ENCODE measurements at regions not wholly inside any gene's neighbourhood (a gene's known extent, or its start where the extent isn't known, plus 50 kb on each side); places are given as distances from the start of the nearest gene placed in this dataset.
"Not testable (repeated sequence)": the region's sequence is repeated elsewhere in the genome, so short reads cannot be mapped to it uniquely, and the experiment has no call there.

DNA sequence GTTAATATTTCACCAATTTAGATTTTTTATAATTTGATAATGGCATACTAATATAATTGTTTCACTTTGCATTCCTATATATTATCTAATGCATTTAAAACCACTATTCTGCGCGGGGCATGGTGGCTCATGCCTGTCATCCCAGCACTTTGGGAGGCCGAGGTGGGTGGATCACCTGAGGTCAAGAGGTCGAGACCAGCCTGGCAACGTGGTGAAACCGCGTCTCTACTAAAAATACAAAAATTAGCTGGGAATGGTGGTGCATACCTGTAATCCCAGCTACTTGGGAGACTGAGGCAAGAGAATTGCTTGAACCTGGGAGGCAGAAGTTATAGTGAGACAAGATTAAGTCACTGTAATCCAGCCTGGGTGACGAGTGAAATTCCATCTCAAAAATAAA lies 104.3 kb downstream of the HFE start:
- Histone ChIP-seq H3K36me3 (ENCODE audit: control insufficient read depth in 3 of 3, insufficient read depth in 2 of 3, low read depth in 1 of 3, low read length in 3 of 3) (peaks cover 0 to 11% (median 0%) of the 10 kb centered on the region in 3 donors), H3K4me1 (ENCODE audit: control insufficient read depth in 3 of 3, insufficient read depth in 2 of 3, low read depth in 1 of 3, low read length in 2 of 3) (peaks cover 0 to 23% (median 0%) of the 10 kb centered on the region in 3 donors)
- not testable (repeated sequence) for H3K27me3 ChIP-seq (ENCODE audit: control insufficient read depth in 3 of 3, insufficient read depth in 3 of 3, low read length in 3 of 3); DNase-seq; H3K9me3 ChIP-seq (ENCODE audit: control insufficient read depth in 2 of 2, insufficient read depth in 1 of 2, low read depth in 1 of 2, low read length in 1 of 2); FAIRE-seq; H3K4me3 ChIP-seq (ENCODE audit: low read depth in 1 of 3, low read length in 3 of 3); H3K27ac ChIP-seq (ENCODE audit: low read depth in 1 of 3, low read length in 2 of 3)
- 85 to 89% (median 87%) methylated on average over 8 of the region's 8 CpGs for WGBS, 3 donors

GRCh38 chr6:26193467-26194328 lies 106.5 kb downstream of the HFE start:
- no peak overlapping the region for H3K4me3 ChIP-seq (ENCODE audit: low read depth in 1 of 3, low read length in 3 of 3)
- no peak overlapping the region for H3K27ac ChIP-seq (ENCODE audit: low read depth in 1 of 3, low read length in 2 of 3)
- peaks cover 0 to 18% (median 0%) of the 10 kb centered on the region in 3 donors for H3K4me1 ChIP-seq (ENCODE audit: control insufficient read depth in 3 of 3, insufficient read depth in 2 of 3, low read depth in 1 of 3, low read length in 2 of 3)
- no peaks in the 10 kb centered on the region for H3K27me3 ChIP-seq (ENCODE audit: control insufficient read depth in 3 of 3, insufficient read depth in 3 of 3, low read length in 3 of 3)
- peaks cover 0 to 14% (median 0%) of the 10 kb centered on the region in 3 donors for H3K36me3 ChIP-seq (ENCODE audit: control insufficient read depth in 3 of 3, insufficient read depth in 2 of 3, low read depth in 1 of 3, low read length in 3 of 3)
- DNase-seq (no peak), FAIRE-seq (no peak)
- 83 to 97% (median 88%) methylated on average over 1 of the region's 1 CpG for WGBS, 3 donors
- no peaks in the 10 kb centered on the region for H3K9me3 ChIP-seq (ENCODE audit: control insufficient read depth in 2 of 2, insufficient read depth in 1 of 2, low read depth in 1 of 2, low read length in 1 of 2)

DNA sequence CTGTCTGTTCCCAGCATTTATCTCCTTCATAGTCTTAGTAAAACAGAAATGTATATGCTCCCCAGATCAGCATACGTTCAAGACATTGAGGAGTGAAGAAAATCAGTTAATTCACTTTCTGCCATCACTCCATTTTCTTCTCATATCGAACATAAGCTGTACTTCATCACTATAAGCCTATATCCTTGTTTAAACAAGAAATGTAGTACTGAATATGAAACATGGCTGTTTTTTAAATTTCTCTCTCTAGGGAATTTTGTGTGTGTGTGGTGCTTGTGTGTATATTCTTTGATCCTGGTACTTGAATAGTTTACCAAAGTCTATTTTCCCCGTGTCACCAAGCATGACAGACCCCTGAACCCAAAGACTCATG lies 107.1 kb downstream of the HFE start:
- no peaks in the 10 kb centered on the region for H3K9me3 ChIP-seq (ENCODE audit: control insufficient read depth in 2 of 2, insufficient read depth in 1 of 2, low read depth in 1 of 2, low read length in 1 of 2)
- H3K27ac ChIP-seq (ENCODE audit: low read depth in 1 of 3, low read length in 2 of 3), result no peak overlapping the region
- H3K4me1 ChIP-seq (ENCODE audit: control insufficient read depth in 3 of 3, insufficient read depth in 2 of 3, low read depth in 1 of 3, low read length in 2 of 3), result peaks cover 0 to 18% (median 0%) of the 10 kb centered on the region in 3 donors
- 55 to 62% (median 61%) methylated on average over 3 of the region's 3 CpGs for WGBS, 3 donors
- peaks cover 0 to 14% (median 0%) of the 10 kb centered on the region in 3 donors for H3K36me3 ChIP-seq (ENCODE audit: control insufficient read depth in 3 of 3, insufficient read depth in 2 of 3, low read depth in 1 of 3, low read length in 3 of 3)
- DNase-seq (no peak), FAIRE-seq (no peak)
- H3K4me3 ChIP-seq (ENCODE audit: low read depth in 1 of 3, low read length in 3 of 3), result no peak overlapping the region
- no peaks in the 10 kb centered on the region for H3K27me3 ChIP-seq (ENCODE audit: control insufficient read depth in 3 of 3, insufficient read depth in 3 of 3, low read length in 3 of 3)

DNA sequence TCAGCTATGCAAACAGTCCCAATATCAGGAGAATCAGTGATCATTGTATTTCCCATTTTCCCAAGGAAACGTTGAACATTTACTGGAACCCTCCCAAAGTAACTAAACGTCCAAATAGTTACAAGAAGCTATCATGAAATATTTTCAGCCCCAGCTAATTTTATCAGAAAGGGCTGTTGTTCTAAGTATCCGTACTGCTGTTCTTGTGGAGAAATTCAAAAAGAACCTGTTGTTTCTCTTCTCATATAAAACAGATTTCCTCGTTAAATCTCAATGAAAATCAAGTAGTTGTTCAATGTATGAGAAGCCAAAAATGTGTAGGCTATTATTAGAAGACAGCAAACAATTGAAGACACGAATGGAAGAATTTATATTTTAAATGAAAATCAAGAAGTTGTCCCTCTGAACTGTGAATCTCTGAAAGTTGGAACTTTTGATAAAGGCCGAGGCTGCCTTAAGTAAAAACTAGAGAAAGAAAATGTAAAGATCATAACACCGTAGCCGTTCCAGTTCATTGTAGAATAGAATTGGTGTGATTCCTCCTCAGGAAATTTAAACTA lies 107.7 kb downstream of the HFE start:
- no peak for FAIRE-seq
- no peaks in the 10 kb centered on the region for H3K9me3 ChIP-seq (ENCODE audit: control insufficient read depth in 2 of 2, insufficient read depth in 1 of 2, low read depth in 1 of 2, low read length in 1 of 2)
- peaks cover 0 to 17% (median 0%) of the 10 kb centered on the region in 3 donors for H3K4me1 ChIP-seq (ENCODE audit: control insufficient read depth in 3 of 3, insufficient read depth in 2 of 3, low read depth in 1 of 3, low read length in 2 of 3)
- DNase-seq, result no peak
- WGBS, 3 donors, result 2 to 14% (median 5%) methylated on average over 8 of the region's 8 CpGs
- H3K36me3 ChIP-seq (ENCODE audit: control insufficient read depth in 3 of 3, insufficient read depth in 2 of 3, low read depth in 1 of 3, low read length in 3 of 3), result peaks cover 0 to 14% (median 0%) of the 10 kb centered on the region in 3 donors
- peak overlapping the region; percentile 94 to 96 (median 95) for H3K27ac ChIP-seq (ENCODE audit: low read depth in 1 of 3, low read length in 2 of 3)
- peak overlapping the region in 2 of 3 donors; percentile 74 to 82 for H3K4me3 ChIP-seq (ENCODE audit: low read depth in 1 of 3, low read length in 3 of 3)
- H3K27me3 ChIP-seq (ENCODE audit: control insufficient read depth in 3 of 3, insufficient read depth in 3 of 3, low read length in 3 of 3), result no peaks in the 10 kb centered on the region

DNA sequence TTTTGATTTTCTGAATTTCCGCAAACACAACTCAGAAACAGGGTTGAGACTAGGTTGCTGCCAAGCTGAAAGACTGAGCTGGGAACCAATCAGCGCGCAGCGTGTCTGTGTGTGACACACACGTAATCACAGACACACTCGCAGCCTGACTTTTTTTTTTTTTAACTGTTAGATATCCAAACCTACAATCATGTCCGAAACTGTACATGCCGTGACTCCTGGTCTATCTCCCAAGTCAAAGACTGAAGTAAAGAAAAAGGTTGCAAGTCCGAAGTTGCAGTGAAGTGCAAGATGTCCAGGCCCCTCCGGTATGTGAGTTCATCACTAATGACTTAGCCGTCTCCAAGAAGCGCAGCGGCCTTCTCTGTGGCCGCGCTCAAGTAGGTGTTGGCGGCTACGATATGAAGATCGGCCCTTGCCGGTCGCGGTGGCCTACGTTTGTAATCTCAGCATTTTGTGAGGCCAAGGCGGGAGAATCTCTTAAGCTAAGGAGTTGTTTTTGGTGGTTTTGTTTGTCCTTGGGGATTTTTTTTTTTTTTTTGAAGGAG lies 108.2 kb downstream of the HFE start:
- H3K4me3 ChIP-seq (ENCODE audit: low read depth in 1 of 3, low read length in 3 of 3), result peak overlapping the region; percentile 55 to 82 (median 74)
- peaks cover 0 to 14% (median 0%) of the 10 kb centered on the region in 3 donors for H3K36me3 ChIP-seq (ENCODE audit: control insufficient read depth in 3 of 3, insufficient read depth in 2 of 3, low read depth in 1 of 3, low read length in 3 of 3)
- 1 to 8% (median 3%) methylated on average over 23 of the region's 23 CpGs for WGBS, 3 donors
- no peaks in the 10 kb centered on the region for H3K9me3 ChIP-seq (ENCODE audit: control insufficient read depth in 2 of 2, insufficient read depth in 1 of 2, low read depth in 1 of 2, low read length in 1 of 2)
- peaks cover 0 to 20% (median 0%) of the 10 kb centered on the region in 3 donors for H3K4me1 ChIP-seq (ENCODE audit: control insufficient read depth in 3 of 3, insufficient read depth in 2 of 3, low read depth in 1 of 3, low read length in 2 of 3)
- H3K27me3 ChIP-seq (ENCODE audit: control insufficient read depth in 3 of 3, insufficient read depth in 3 of 3, low read length in 3 of 3), result no peaks in the 10 kb centered on the region
- no peak for FAIRE-seq
- peak overlapping the region; percentile 94 to 96 (median 95) for H3K27ac ChIP-seq (ENCODE audit: low read depth in 1 of 3, low read length in 2 of 3)
- peak; percentile 93 to 96 for DNase-seq

GRCh38 chr6:26195924-26196845 lies 109.0 kb downstream of the HFE start:
- Histone ChIP-seq H3K27ac (ENCODE audit: low read depth in 1 of 3, low read length in 2 of 3) (peak overlapping the region; percentile 94 to 96 (median 95)), H3K27me3 (ENCODE audit: control insufficient read depth in 3 of 3, insufficient read depth in 3 of 3, low read length in 3 of 3) (no peaks in the 10 kb centered on the region), H3K4me3 (ENCODE audit: low read depth in 1 of 3, low read length in 3 of 3) (peak overlapping the region; percentile 59 to 82 (median 74)), H3K4me1 (ENCODE audit: control insufficient read depth in 3 of 3, insufficient read depth in 2 of 3, low read depth in 1 of 3, low read length in 2 of 3) (peaks cover 0 to 20% (median 0%) of the 10 kb centered on the region in 3 donors), H3K36me3 (ENCODE audit: control insufficient read depth in 3 of 3, insufficient read depth in 2 of 3, low read depth in 1 of 3, low read length in 3 of 3) (peaks cover 0 to 14% (median 0%) of the 10 kb centered on the region in 3 donors), H3K9me3 (ENCODE audit: control insufficient read depth in 2 of 2, insufficient read depth in 1 of 2, low read depth in 1 of 2, low read length in 1 of 2) (no peaks in the 10 kb centered on the region)
- FAIRE-seq, result no peak
- 12 to 25% (median 22%) methylated on average over 28 of the region's 28 CpGs for WGBS, 3 donors
- peak in 1 of 2 donors; percentile 34 for DNase-seq

DNA sequence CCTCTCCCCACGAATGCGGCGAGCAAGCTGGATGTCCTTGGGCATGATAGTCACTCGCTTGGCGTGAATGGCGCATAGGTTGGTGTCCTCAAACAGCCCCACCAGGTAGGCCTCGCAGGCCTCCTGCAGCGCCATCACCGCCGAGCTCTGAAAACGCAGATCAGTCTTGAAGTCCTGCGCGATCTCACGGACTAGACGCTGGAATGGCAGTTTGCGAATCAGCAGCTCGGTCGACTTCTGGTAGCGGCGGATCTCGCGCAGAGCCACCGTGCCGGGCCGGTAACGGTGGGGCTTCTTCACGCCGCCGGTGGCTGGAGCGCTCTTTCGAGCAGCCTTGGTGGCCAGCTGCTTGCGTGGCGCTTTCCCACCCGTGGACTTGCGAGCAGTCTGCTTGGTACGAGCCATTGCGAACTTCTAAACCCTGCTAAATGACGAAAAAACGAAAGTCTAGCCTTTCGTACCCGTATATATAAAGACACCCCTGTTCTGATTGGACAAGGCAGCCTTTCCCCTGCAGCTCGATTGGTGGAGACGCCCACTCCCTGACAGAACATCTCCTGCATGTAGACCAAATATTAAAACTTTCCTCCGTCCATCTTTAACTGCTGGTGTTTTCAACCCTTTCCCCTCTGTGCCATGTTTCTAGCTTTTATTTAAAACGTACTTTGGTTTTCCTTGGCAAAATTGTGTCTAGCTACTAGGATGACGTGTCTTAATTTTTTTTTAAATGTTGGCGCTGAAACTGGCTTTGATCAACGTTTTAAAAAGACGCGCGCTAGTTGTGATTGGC lies 109.8 kb downstream of the HFE start:
- Histone ChIP-seq H3K4me1 (ENCODE audit: control insufficient read depth in 3 of 3, insufficient read depth in 2 of 3, low read depth in 1 of 3, low read length in 2 of 3) (peaks cover 0 to 20% (median 0%) of the 10 kb centered on the region in 3 donors), H3K36me3 (ENCODE audit: control insufficient read depth in 3 of 3, insufficient read depth in 2 of 3, low read depth in 1 of 3, low read length in 3 of 3) (peaks cover 0 to 14% (median 0%) of the 10 kb centered on the region in 3 donors), H3K4me3 (ENCODE audit: low read depth in 1 of 3, low read length in 3 of 3) (peak overlapping the region; percentile 59 to 82 (median 74)), H3K9me3 (ENCODE audit: control insufficient read depth in 2 of 2, insufficient read depth in 1 of 2, low read depth in 1 of 2, low read length in 1 of 2) (no peaks in the 10 kb centered on the region), H3K27me3 (ENCODE audit: control insufficient read depth in 3 of 3, insufficient read depth in 3 of 3, low read length in 3 of 3) (no peaks in the 10 kb centered on the region), H3K27ac (ENCODE audit: low read depth in 1 of 3, low read length in 2 of 3) (peak overlapping the region; percentile 94 to 96 (median 95))
- 0 to 1% (median 0%) methylated on average over 46 to 51 of the region's 51 CpGs for WGBS, 3 donors
- FAIRE-seq (no peak), DNase-seq (peak; percentile 92 to 94)

Measured in small intestine (tissue), 7 donors.